ENCODE measurements at regions not wholly inside any gene's neighbourhood (a gene's known extent, or its start where the extent isn't known, plus 50 kb on each side); places are given as distances from the start of the nearest gene placed in this dataset.

- TF ChIP-seq CTCF (IDR thresholded peaks at IDR 0.05) (no peak), POLR2A (IDR thresholded peaks at IDR 0.05) (no peak)
Measured at GRCh38 chr20:10758446-10758845, 84.6 kb upstream of the JAG1 start.
